ENCODE measurements at regions not wholly inside any gene's neighbourhood (a gene's known extent, or its start where the extent isn't known, plus 50 kb on each side); places are given as distances from the start of the nearest gene placed in this dataset.
A peak's percentile ranks its signal among the peaks of the same experiment; 100 is the strongest.

DNA sequence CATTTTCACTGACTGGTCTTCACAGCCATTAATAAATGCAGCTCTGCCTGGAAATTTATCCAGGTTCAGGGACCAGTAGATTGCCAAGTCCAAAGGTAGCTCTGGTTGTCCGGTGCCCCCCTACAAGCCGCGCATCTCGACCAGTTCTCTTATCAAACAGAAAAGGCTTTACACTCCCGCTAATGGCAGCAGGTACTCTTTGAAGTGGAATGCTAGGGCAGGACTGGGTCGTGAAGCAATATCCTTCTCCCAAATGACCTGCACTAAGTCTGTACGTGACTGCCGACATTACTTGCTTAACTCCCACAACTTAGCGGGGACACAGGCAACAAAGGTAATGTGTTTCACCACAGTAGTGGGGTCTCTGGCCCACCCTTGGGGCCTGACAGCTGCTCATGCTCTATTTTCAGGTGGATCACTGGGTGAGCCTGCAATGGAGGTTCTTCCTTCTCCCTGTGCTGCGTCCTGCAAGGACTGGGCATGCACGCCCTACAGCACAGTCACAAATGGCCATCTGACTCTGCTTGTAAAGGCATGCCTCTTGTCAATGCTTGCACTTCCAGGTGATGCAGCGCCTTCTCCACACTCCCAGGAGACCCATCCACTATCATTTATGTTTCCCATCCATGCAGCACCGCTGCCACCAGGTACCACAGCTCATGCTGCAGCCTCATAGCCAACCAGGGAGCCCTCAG lies 96.1 kb upstream of the CTSC start:
- Mint-ChIP-seq H3K4me1 (no peaks in the 10 kb centered on the region), H3K36me3 (ENCODE audit: low read depth) (no peaks in the 10 kb centered on the region), H3K9me3 (peaks cover 4% of the 10 kb centered on the region), H3K27me3 (ENCODE audit: low read depth) (peaks cover 1% of the 10 kb centered on the region), H3K4me3 (no peak overlapping the region), H3K27ac (no peak overlapping the region)
- TF ChIP-seq CTCF (IDR thresholded peaks at IDR 0.05; ENCODE audit: unreplicated experiment in 3 of 3): no peak

DNA sequence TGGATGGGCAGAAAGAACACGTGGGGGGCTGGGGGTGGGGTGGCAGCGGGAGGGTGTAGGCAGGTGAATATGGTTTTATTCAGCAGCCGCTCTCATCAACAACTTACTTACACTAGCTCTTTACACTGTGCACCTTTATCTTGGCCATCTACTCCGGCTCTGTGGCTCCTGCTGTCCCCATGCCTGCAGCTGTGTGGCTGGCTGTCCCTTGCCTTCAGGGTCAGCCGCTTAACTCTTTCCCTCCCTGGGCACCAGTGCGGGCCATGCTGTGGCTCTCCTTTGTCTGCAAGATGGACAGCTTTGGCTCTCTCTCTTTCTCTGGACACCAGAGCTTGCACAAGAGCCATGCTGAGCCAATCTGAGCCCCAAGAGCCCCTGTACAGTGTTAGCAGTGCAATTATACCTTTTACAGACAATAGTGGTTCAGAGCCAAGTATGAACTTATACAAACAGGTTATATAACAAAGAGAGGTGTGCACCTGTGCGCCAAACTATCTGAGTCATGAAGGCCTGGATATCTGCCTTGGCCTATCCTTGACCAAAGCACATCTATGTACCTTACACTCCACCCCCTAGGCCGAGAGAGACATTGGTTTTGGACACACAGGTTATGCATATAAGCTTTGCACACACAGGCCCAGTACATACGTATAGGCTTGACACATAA lies 94.3 kb upstream of the CTSC start:
- TF ChIP-seq CTCF (IDR thresholded peaks at IDR 0.05; ENCODE audit: unreplicated experiment in 3 of 3): no peak
- no peaks in the 10 kb centered on the region for H3K4me1 Mint-ChIP-seq
- H3K4me3 Mint-ChIP-seq: no peak overlapping the region
- H3K36me3 Mint-ChIP-seq (ENCODE audit: low read depth): no peaks in the 10 kb centered on the region
- no peaks in the 10 kb centered on the region for H3K27me3 Mint-ChIP-seq (ENCODE audit: low read depth)
- peaks cover 1% of the 10 kb centered on the region for H3K9me3 Mint-ChIP-seq
- H3K27ac Mint-ChIP-seq: no peak overlapping the region

GRCh38 chr11:88428959-88429358 lies 91.4 kb upstream of the CTSC start:
- Mint-ChIP-seq H3K36me3 (ENCODE audit: low read depth) (no peaks in the 10 kb centered on the region), H3K4me3 (no peak overlapping the region), H3K27ac (peak overlapping the region in 1 of 3 experiments; percentile 18), H3K4me1 (no peaks in the 10 kb centered on the region), H3K9me3 (no peaks in the 10 kb centered on the region), H3K27me3 (ENCODE audit: low read depth) (no peaks in the 10 kb centered on the region)
- TF ChIP-seq CTCF (IDR thresholded peaks at IDR 0.05; ENCODE audit: unreplicated experiment in 3 of 3): no peak

GRCh38 chr11:88427719-88428118 lies 90.2 kb upstream of the CTSC start:
- no peaks in the 10 kb centered on the region for H3K9me3 Mint-ChIP-seq
- no peak overlapping the region for H3K27ac Mint-ChIP-seq
- no peaks in the 10 kb centered on the region for H3K4me1 Mint-ChIP-seq
- H3K4me3 Mint-ChIP-seq: no peak overlapping the region
- no peaks in the 10 kb centered on the region for H3K36me3 Mint-ChIP-seq (ENCODE audit: low read depth)
- no peak for TF ChIP-seq CTCF (IDR thresholded peaks at IDR 0.05; ENCODE audit: unreplicated experiment in 3 of 3)
- H3K27me3 Mint-ChIP-seq (ENCODE audit: low read depth): no peaks in the 10 kb centered on the region

DNA sequence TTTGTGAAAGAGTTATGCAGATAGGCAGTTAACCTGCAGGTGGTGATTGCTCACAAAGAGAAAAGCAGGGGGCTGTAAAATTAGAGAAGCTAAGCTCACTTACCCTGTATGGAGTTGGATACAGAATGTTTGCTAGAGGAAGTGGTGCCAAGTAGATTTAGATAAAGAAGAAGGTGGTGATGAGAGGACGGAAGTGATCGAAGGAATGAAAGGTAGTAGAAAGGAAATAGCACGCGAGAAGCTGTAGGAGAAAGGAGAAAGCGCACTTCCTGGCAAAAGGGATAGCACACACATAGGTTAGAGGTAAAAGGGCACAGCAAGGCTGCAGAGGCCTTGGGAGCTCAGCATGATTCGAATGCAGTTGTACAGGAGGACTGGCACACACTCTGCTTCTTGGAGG lies 87.3 kb upstream of the CTSC start:
- Mint-ChIP-seq H3K9me3 (peaks cover 2% of the 10 kb centered on the region), H3K4me1 (peaks cover 10% of the 10 kb centered on the region), H3K27me3 (ENCODE audit: low read depth) (no peaks in the 10 kb centered on the region), H3K4me3 (no peak overlapping the region), H3K36me3 (ENCODE audit: low read depth) (no peaks in the 10 kb centered on the region), H3K27ac (no peak overlapping the region)
- TF ChIP-seq CTCF (IDR thresholded peaks at IDR 0.05; ENCODE audit: unreplicated experiment in 3 of 3): no peak

GRCh38 chr11:88421530-88421929 lies 84.0 kb upstream of the CTSC start:
- H3K9me3 Mint-ChIP-seq: peaks cover 2% of the 10 kb centered on the region
- H3K36me3 Mint-ChIP-seq (ENCODE audit: low read depth): no peaks in the 10 kb centered on the region
- no peaks in the 10 kb centered on the region for H3K27me3 Mint-ChIP-seq (ENCODE audit: low read depth)
- no peak for TF ChIP-seq CTCF (IDR thresholded peaks at IDR 0.05; ENCODE audit: unreplicated experiment in 3 of 3)
- peaks cover 10% of the 10 kb centered on the region for H3K4me1 Mint-ChIP-seq
- peak overlapping the region; percentile 78 to 95 (median 83) for H3K27ac Mint-ChIP-seq
- H3K4me3 Mint-ChIP-seq: no peak overlapping the region
